PC-3 (cell line): ENCODE measurements at regions not wholly inside any gene's neighbourhood (a gene's known extent, or its start where the extent isn't known, plus 50 kb on each side); places are given as distances from the start of the nearest gene placed in this dataset.
A peak's percentile ranks its signal among the peaks of the same experiment; 100 is the strongest.

Experiments used
- EZH2phosphoT487 ChIP-seq: fragments of 300-600 bp; sonication (generic); IDR thresholded peaks from 2 replicates; pipeline ENCODE4 v1.6.1; 2018; ENCODE audit warnings: mild to moderate bottlenecking, antibody characterized with exemption, low read length, borderline replicate concordance
- TF ChIP-seq, protein P1 (sequence below): fragments of 300-600 bp; sonication (generic); conservative IDR thresholded peaks from 2 replicates; pipeline ENCODE4 v1.5.1; 2017; ENCODE audit warnings: antibody characterized with exemption, low read depth, mild to moderate bottlenecking, low read length

DNA sequence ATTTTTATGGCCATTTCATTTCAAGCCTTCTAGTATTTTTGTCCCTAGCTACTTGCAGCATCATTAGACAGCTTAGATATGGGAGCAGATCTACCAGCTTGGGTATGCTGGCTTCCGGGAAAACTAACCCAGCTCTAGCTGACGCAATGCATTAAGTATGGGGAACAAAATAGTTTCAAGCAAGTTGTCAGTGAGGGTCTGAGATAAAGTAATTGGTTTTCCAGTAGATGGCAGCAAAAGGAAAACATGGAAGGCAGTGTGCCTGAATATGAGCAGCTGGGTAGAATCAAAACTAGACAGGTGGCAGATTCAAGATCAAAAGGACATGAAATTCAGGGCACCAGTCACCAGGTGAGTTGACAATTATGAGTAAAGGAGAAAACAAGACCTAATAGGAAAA, 340.9 kb upstream of the CTSO start:
- TF ChIP-seq, protein P1, sequence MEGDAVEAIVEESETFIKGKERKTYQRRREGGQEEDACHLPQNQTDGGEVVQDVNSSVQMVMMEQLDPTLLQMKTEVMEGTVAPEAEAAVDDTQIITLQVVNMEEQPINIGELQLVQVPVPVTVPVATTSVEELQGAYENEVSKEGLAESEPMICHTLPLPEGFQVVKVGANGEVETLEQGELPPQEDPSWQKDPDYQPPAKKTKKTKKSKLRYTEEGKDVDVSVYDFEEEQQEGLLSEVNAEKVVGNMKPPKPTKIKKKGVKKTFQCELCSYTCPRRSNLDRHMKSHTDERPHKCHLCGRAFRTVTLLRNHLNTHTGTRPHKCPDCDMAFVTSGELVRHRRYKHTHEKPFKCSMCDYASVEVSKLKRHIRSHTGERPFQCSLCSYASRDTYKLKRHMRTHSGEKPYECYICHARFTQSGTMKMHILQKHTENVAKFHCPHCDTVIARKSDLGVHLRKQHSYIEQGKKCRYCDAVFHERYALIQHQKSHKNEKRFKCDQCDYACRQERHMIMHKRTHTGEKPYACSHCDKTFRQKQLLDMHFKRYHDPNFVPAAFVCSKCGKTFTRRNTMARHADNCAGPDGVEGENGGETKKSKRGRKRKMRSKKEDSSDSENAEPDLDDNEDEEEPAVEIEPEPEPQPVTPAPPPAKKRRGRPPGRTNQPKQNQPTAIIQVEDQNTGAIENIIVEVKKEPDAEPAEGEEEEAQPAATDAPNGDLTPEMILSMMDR, result peak; percentile 55
- no peak for TF ChIP-seq EZH2phosphoT487
